Natural killer cell treated with Interleukin-12 subunit alpha and Interleukin-12 subunit beta and Interleukin-15 and Interleukin-18, amount 100 ng/mL, for 72 hours (primary cell): ENCODE measurements at regions not wholly inside any gene's neighbourhood (a gene's known extent, or its start where the extent isn't known, plus 50 kb on each side); places are given as distances from the start of the nearest gene placed in this dataset.

Experiments
- ATAC-seq, 2 donors: fragments of 150-1000 bp; cut with Tn5 transposase in 1 of 2; sonication (Bioruptor Pico), chemical (Tn5 transposase) in 1 of 2; 2 replicates each; pipeline ENCODE4 v1.10.0; 2021
- DNase-seq: peaks from one replicate; pipeline ENCODE4 v3.0.0; 2022; ENCODE audit warnings: low spot score
- H3K27ac Mint-ChIP-seq, 2 donors: 1 replicate in 1 of 2; 2 replicates in 1 of 2; pipeline ENCODE4 v1.8.0; 2022; ENCODE audit warnings: mixed read lengths in 2 of 2, mild to moderate bottlenecking in 1 of 2, moderate library complexity in 1 of 2
- H3K27me3 Mint-ChIP-seq, 2 donors: 1 replicate in 1 of 2; 2 replicates in 1 of 2; pipeline ENCODE4 v1.8.0; 2022; ENCODE audit warnings: mixed read lengths in 2 of 2
- H3K36me3 Mint-ChIP-seq: one replicate; pipeline ENCODE4 v1.8.0; 2022; ENCODE audit warnings: mixed read lengths
- H3K4me1 Mint-ChIP-seq, 2 donors: 1 replicate in 1 of 2; 2 replicates in 1 of 2; pipeline ENCODE4 v1.8.0; 2022; ENCODE audit warnings: low read depth in 2 of 2, mixed read lengths in 2 of 2, mild to moderate bottlenecking in 1 of 2
- H3K4me3 Mint-ChIP-seq: one replicate; pipeline ENCODE4 v1.8.0; 2022; ENCODE audit warnings: mixed read lengths
- H3K9me3 Mint-ChIP-seq: 2 replicates; pipeline ENCODE4 v1.8.0; 2022; ENCODE audit warnings: mixed read lengths

GRCh38 chrX:2620576-2620975 is 70.5 kb upstream of the CD99 start:
- Mint-ChIP-seq H3K4me1 (no peaks in the 10 kb centered on the region), H3K4me3 (no peak overlapping the region), H3K27ac (no peak overlapping the region), H3K36me3 (peaks cover 33% of the 10 kb centered on the region), H3K27me3 (no peaks in the 10 kb centered on the region), H3K9me3 (no peaks in the 10 kb centered on the region)
- ATAC-seq (no peak), DNase-seq (no peak)

DNA sequence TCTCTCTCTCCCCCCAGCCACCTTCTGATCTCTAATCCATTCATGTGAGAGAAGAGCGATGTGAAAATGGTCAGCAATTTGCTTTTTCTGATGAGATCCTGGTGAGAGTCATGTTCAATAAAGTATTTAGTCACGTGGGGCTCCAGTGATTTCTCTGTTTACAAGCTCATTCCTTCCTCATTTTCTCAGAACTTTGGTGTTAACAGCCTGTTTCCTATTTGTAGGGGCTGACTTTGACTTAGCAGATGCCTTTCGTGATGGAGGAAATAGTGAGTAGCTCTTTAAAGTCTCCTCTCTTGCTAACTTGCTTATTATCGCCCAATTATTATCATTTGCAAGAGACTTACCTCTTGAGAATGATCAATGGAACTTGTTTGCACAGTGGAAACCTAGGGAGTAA is 72.6 kb upstream of the CD99 start:
- Mint-ChIP-seq H3K27ac (no peak overlapping the region), H3K9me3 (no peaks in the 10 kb centered on the region), H3K4me3 (no peak overlapping the region), H3K36me3 (peaks cover 44% of the 10 kb centered on the region), H3K27me3 (no peaks in the 10 kb centered on the region), H3K4me1 (peaks cover 6 to 8% of the 10 kb centered on the region in 2 donors)
- DNase-seq, result no peak
- no peak for ATAC-seq

DNA sequence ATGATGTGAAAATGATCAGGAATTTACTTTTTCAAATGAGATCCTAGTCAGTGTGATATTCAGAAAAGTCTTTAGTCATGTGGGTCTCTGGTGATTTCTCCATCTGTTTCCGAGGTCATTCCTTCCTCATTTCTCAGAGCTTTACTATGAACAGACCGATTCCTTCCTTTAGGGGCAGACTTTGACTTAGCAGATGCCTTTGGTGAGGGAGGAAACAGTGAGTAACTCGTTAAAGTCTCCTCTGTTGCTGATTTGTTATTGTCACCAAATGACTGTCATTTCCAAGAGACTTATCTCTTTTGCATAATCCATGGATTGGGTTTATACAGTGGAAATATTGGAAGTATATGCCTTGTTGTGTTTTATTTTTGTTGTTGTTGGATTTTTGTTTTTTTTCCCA is 76.2 kb upstream of the CD99 start:
- no peak for DNase-seq

GRCh38 chrX:2610246-2611170 is 80.6 kb upstream of the CD99 start:
- DNase-seq (no peak), ATAC-seq (no peak)
- H3K4me1 Mint-ChIP-seq, result peaks cover 33 to 45% of the 10 kb centered on the region in 2 donors
- peak overlapping the region; percentile 49 to 87 for H3K27ac Mint-ChIP-seq
- H3K9me3 Mint-ChIP-seq, result peaks cover 8% of the 10 kb centered on the region
- peak overlapping the region; percentile 94 for H3K4me3 Mint-ChIP-seq
- H3K27me3 Mint-ChIP-seq, result no peaks in the 10 kb centered on the region
- H3K36me3 Mint-ChIP-seq, result peaks cover 16% of the 10 kb centered on the region

More for the DNA sequence above, 76.2 kb upstream of the CD99 start:
- peaks cover 39% of the 10 kb centered on the region for H3K36me3 Mint-ChIP-seq
- ATAC-seq, result no peak
- H3K4me1 Mint-ChIP-seq, result peaks cover 17 to 21% of the 10 kb centered on the region in 2 donors
- no peak overlapping the region for H3K27ac Mint-ChIP-seq
- no peaks in the 10 kb centered on the region for H3K9me3 Mint-ChIP-seq
- H3K27me3 Mint-ChIP-seq, result no peaks in the 10 kb centered on the region
- H3K4me3 Mint-ChIP-seq, result no peak overlapping the region

DNA sequence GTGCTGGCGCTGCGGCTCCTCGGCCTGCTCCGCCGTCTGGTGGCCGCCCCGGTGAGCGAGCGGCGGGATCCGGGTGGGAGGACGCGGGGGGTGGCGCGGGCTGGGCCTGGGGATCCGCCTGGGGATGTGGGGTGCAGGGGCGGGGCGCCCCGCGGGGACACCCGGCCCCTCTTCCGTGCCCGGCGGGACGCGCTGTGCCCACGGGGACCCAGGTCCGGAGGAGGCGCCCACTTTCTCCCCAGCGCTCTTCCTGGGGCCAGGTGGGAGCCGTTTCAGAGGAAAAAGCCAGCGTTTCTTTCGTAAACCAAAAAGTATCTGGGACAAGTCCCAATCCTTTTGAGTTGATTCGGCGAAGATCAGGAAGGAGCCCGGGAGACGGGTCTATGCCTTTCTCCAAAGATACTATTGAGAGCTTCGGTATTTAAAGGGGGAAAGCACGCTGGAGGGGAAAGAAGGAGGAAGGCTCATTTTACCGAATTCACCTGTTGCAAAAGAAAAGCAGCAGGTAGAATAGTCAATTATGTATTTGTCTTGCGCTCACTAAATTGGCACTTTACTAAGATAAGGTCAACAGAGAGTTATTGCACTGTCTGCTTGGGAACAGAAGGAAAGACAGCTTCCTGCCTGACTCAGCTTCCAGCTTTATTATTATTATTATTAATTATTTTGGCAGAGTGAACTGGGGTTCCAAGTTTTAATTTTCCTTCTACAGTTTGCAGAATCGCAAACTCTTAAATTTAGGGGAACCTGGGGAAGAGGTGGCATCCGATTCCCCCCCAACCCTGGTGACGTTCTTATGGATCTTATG is 81.5 kb upstream of the CD99 start:
- Mint-ChIP-seq H3K4me3 (peak overlapping the region; percentile 94), H3K9me3 (peaks cover 8% of the 10 kb centered on the region), H3K27ac (peak overlapping the region; percentile 49 to 87), H3K4me1 (peaks cover 29 to 41% of the 10 kb centered on the region in 2 donors), H3K36me3 (peaks cover 8% of the 10 kb centered on the region), H3K27me3 (no peaks in the 10 kb centered on the region)
- DNase-seq, result no peak
- no peak for ATAC-seq

GRCh38 chrX:2608638-2609430 is 82.3 kb upstream of the CD99 start:
- Mint-ChIP-seq H3K9me3 (peaks cover 8% of the 10 kb centered on the region), H3K4me3 (peak overlapping the region; percentile 87), H3K36me3 (peaks cover 8% of the 10 kb centered on the region), H3K27me3 (no peaks in the 10 kb centered on the region), H3K27ac (peak overlapping the region; percentile 52 to 75), H3K4me1 (peaks cover 27 to 40% of the 10 kb centered on the region in 2 donors)
- peak; percentile 98 to 99 for ATAC-seq
- DNase-seq, result peak; percentile 89

DNA sequence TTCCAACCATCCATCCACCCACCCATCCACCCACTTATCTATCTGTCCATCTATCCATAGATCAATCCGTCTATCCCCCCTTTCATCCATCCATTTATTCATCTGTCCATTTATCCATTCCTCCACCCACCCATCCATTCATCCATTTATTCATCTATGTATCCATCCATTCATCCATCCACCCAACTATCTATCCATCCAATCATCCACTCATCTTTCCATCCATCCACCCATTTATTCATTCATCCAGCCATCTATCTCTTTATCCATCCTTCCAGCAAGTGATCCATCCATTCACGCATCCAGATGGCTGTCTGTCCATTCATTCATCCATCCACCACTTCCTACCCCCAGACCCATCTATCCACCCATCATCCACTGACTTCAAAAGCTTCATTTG is 84.0 kb upstream of the CD99 start:
- no peak for ATAC-seq
- DNase-seq, result no peak
- H3K4me3 Mint-ChIP-seq, result peak overlapping the region; percentile 5
- H3K27ac Mint-ChIP-seq, result no peak overlapping the region
- H3K4me1 Mint-ChIP-seq, result peaks cover 27 to 36% of the 10 kb centered on the region in 2 donors
- peaks cover 8% of the 10 kb centered on the region for H3K9me3 Mint-ChIP-seq
- H3K27me3 Mint-ChIP-seq, result no peaks in the 10 kb centered on the region
- H3K36me3 Mint-ChIP-seq, result no peaks in the 10 kb centered on the region

GRCh38 chrX:2600564-2600963 is 90.5 kb upstream of the CD99 start:
- no peaks in the 10 kb centered on the region for H3K27me3 Mint-ChIP-seq
- no peaks in the 10 kb centered on the region for H3K4me1 Mint-ChIP-seq
- no peak overlapping the region for H3K27ac Mint-ChIP-seq
- ATAC-seq (no peak), DNase-seq (no peak)
- no peaks in the 10 kb centered on the region for H3K9me3 Mint-ChIP-seq
- H3K36me3 Mint-ChIP-seq, result no peaks in the 10 kb centered on the region
- no peak overlapping the region for H3K4me3 Mint-ChIP-seq

GRCh38 chrX:2596555-2597255 is 94.4 kb upstream of the CD99 start:
- Mint-ChIP-seq H3K36me3 (no peaks in the 10 kb centered on the region), H3K4me1 (peaks cover 0 to 5% of the 10 kb centered on the region in 2 donors), H3K27ac (no peak overlapping the region), H3K4me3 (no peak overlapping the region), H3K27me3 (no peaks in the 10 kb centered on the region), H3K9me3 (no peaks in the 10 kb centered on the region)
- no peak for DNase-seq
- ATAC-seq, result no peak

GRCh38 chrX:2596045-2596444 is 95.0 kb upstream of the CD99 start:
- H3K36me3 Mint-ChIP-seq, result no peaks in the 10 kb centered on the region
- H3K27ac Mint-ChIP-seq, result no peak overlapping the region
- no peaks in the 10 kb centered on the region for H3K27me3 Mint-ChIP-seq
- DNase-seq (no peak), ATAC-seq (no peak)
- peaks cover 0 to 5% of the 10 kb centered on the region in 2 donors for H3K4me1 Mint-ChIP-seq
- H3K9me3 Mint-ChIP-seq, result no peaks in the 10 kb centered on the region
- no peak overlapping the region for H3K4me3 Mint-ChIP-seq

GRCh38 chrX:2595258-2595657 is 94.5 kb upstream of the DHRSX start:
- H3K9me3 Mint-ChIP-seq, result no peaks in the 10 kb centered on the region
- no peak overlapping the region for H3K27ac Mint-ChIP-seq
- peaks cover 0 to 5% of the 10 kb centered on the region in 2 donors for H3K4me1 Mint-ChIP-seq
- H3K27me3 Mint-ChIP-seq, result no peaks in the 10 kb centered on the region
- H3K36me3 Mint-ChIP-seq, result no peaks in the 10 kb centered on the region
- ATAC-seq (no peak), DNase-seq (no peak)
- no peak overlapping the region for H3K4me3 Mint-ChIP-seq

- Mint-ChIP-seq H3K27ac (no peak overlapping the region), H3K27me3 (no peaks in the 10 kb centered on the region), H3K9me3 (no peaks in the 10 kb centered on the region), H3K4me1 (peaks cover 0 to 5% of the 10 kb centered on the region in 2 donors), H3K36me3 (no peaks in the 10 kb centered on the region), H3K4me3 (no peak overlapping the region)
- no peak for DNase-seq
- ATAC-seq, result no peak
Measured at GRCh38 chrX:2594491-2594890, 93.7 kb upstream of the DHRSX start.

GRCh38 chrX:2592279-2592678 is 91.5 kb upstream of the DHRSX start:
- Mint-ChIP-seq H3K27ac (no peak overlapping the region), H3K27me3 (peaks cover 0 to 3% of the 10 kb centered on the region in 2 donors), H3K36me3 (no peaks in the 10 kb centered on the region), H3K9me3 (no peaks in the 10 kb centered on the region), H3K4me3 (no peak overlapping the region), H3K4me1 (peaks cover 0 to 5% of the 10 kb centered on the region in 2 donors)
- ATAC-seq (no peak), DNase-seq (no peak)
